A673 (cell line): ENCODE measurements at regions not wholly inside any gene's neighbourhood (a gene's known extent, or its start where the extent isn't known, plus 50 kb on each side); places are given as distances from the start of the nearest gene placed in this dataset.

ENCODE experiments used
- EZH2 ChIP-seq: fragments of 200-600 bp; sonication (generic); IDR thresholded peaks from 2 replicates; pipeline ENCODE4 v1.6.1; 2017; ENCODE audit warnings: borderline replicate concordance, low read depth, mild to moderate bottlenecking, mixed read lengths, antibody characterized with exemption, low read length; ENCODE audit not compliant: poor library complexity, severe bottlenecking
- TF ChIP-seq, protein P1 (sequence below): fragments of 300-800, 200-600 bp; sonication (generic); conservative IDR thresholded peaks from 2 replicates; pipeline ENCODE4 v1.5.1; 2017; ENCODE audit warnings: low read depth, mild to moderate bottlenecking, antibody characterized with exemption, low read length, moderate library complexity, mixed read lengths

- TF ChIP-seq, protein P1, sequence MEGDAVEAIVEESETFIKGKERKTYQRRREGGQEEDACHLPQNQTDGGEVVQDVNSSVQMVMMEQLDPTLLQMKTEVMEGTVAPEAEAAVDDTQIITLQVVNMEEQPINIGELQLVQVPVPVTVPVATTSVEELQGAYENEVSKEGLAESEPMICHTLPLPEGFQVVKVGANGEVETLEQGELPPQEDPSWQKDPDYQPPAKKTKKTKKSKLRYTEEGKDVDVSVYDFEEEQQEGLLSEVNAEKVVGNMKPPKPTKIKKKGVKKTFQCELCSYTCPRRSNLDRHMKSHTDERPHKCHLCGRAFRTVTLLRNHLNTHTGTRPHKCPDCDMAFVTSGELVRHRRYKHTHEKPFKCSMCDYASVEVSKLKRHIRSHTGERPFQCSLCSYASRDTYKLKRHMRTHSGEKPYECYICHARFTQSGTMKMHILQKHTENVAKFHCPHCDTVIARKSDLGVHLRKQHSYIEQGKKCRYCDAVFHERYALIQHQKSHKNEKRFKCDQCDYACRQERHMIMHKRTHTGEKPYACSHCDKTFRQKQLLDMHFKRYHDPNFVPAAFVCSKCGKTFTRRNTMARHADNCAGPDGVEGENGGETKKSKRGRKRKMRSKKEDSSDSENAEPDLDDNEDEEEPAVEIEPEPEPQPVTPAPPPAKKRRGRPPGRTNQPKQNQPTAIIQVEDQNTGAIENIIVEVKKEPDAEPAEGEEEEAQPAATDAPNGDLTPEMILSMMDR: no peak
- TF ChIP-seq EZH2: no peak
These were observed 1102.2 kb downstream of the IGSF11 start for GRCh38 chr3:117932441-117932840.
